Loucy (cell line): ENCODE measurements at regions not wholly inside any gene's neighbourhood (a gene's known extent, or its start where the extent isn't known, plus 50 kb on each side); places are given as distances from the start of the nearest gene placed in this dataset.

Source experiments
- EZH2phosphoT487 ChIP-seq: fragments of 200-600 bp; IDR thresholded peaks from 2 replicates; pipeline ENCODE4 v1.6.1; 2018; ENCODE audit warnings: antibody characterized with exemption, mild to moderate bottlenecking, moderate library complexity, borderline replicate concordance
- TF ChIP-seq, protein P1 (sequence below): fragments of 200-600 bp; sonication (generic); conservative IDR thresholded peaks from 2 replicates; pipeline ENCODE4 v1.5.1; 2014; ENCODE audit warnings: mild to moderate bottlenecking, antibody characterized with exemption, low read length

DNA sequence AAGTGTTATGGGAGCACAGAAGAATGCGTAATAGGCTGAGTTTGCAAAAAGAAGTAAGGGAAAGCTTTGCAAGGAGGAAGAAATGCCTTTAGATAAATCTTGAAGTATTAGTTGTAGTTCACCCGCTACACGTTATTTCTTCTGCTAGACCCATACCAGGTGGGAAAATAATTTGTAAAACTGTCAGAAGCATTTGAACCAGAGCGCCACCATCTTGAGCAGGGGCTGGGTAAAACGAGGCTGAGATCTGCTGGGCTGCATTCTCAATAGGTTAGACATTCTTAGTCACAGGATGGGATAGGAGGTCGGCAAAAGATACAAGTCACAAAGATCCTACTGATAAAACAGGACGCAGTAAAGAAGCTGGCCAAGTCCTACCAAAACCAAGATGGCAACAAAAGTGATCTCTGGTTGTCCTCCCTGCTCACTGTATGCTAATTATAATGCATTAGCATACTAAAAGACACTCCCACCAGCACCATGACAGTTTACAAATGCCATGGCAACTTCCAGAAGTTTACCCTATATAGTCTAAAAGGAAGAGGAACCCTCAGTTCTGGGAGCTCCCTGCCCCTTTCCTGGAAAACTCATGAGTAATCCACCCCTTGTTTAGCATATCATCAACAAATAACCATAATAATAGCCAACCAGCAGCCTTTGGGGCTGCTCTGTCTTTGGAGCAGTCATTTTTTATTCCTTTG lies 50.0 kb upstream of the ZNF280D start:
- TF ChIP-seq, protein P1, sequence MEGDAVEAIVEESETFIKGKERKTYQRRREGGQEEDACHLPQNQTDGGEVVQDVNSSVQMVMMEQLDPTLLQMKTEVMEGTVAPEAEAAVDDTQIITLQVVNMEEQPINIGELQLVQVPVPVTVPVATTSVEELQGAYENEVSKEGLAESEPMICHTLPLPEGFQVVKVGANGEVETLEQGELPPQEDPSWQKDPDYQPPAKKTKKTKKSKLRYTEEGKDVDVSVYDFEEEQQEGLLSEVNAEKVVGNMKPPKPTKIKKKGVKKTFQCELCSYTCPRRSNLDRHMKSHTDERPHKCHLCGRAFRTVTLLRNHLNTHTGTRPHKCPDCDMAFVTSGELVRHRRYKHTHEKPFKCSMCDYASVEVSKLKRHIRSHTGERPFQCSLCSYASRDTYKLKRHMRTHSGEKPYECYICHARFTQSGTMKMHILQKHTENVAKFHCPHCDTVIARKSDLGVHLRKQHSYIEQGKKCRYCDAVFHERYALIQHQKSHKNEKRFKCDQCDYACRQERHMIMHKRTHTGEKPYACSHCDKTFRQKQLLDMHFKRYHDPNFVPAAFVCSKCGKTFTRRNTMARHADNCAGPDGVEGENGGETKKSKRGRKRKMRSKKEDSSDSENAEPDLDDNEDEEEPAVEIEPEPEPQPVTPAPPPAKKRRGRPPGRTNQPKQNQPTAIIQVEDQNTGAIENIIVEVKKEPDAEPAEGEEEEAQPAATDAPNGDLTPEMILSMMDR: no peak
- no peak for TF ChIP-seq EZH2phosphoT487
